ENCODE measurements at regions not wholly inside any gene's neighbourhood (a gene's known extent, or its start where the extent isn't known, plus 50 kb on each side); places are given as distances from the start of the nearest gene placed in this dataset.

- TF ChIP-seq POLR2A (IDR thresholded peaks at IDR 0.05) (no peak), CTCF (IDR thresholded peaks at IDR 0.05) (no peak), EP300 (IDR thresholded peaks at IDR 0.05) (no peak), POLR2AphosphoS5 (IDR thresholded peaks at IDR 0.05) (no peak)
Measured at GRCh38 chr22:47795477-47796127, 1033.2 kb downstream of the TBC1D22A start.
